IMR-90 (cell line): ENCODE measurements at regions not wholly inside any gene's neighbourhood (a gene's known extent, or its start where the extent isn't known, plus 50 kb on each side); places are given as distances from the start of the nearest gene placed in this dataset.

Source experiments
- ATAC-seq: fragments of 200-7000 bp; cut with Tn5 transposase; 2 replicates; pipeline ENCODE4 v1.9.1; 2020; ENCODE audit warnings: low read depth, mild to moderate bottlenecking, moderate library complexity
- BruUV-seq: library from RNA; stranded (reverse); fragments of 400-500 nt; replicated peaks from 2 replicates; lab custom pipeline; 2021; lab: Mats Ljungman, UMichigan
- CTCF ChIA-PET: fragments of 300-600 bp; formaldehyde crosslinking; extraction: SDS; loops from one replicate; lab custom pipeline; 2021; ENCODE audit warnings: antibody characterized with exemption; lab: Yijun Ruan, JAX
- POLR2A ChIA-PET: fragments of 300-600 bp; sonication (Branson Sonifier 250); formaldehyde crosslinking; loops from one replicate; lab custom pipeline; 2022; ENCODE audit warnings: antibody characterized with exemption; ENCODE audit not compliant: unreplicated experiment; lab: Charles Lee
- DNase-seq: peaks from one replicate; pipeline ENCODE4 v3.0.0; 2013
- H2AFZ ChIP-seq: replicated peaks from 2 replicates; pipeline ENCODE3; 2013; ENCODE audit warnings: low read length, mild to moderate bottlenecking; ENCODE audit not compliant: poor library complexity
- H2AK5ac ChIP-seq: 2 replicates; pipeline ENCODE4 v1.6.1; 2013; ENCODE audit warnings: low read depth, low read length, inconsistent platforms
- H2AK9ac ChIP-seq: replicated peaks from 2 replicates; pipeline ENCODE3; 2013; ENCODE audit warnings: mild to moderate bottlenecking, low read depth, low read length, moderate library complexity; ENCODE audit not compliant: poor library complexity
- H2BK120ac ChIP-seq: 2 replicates; pipeline ENCODE4 v1.6.1; 2013; ENCODE audit warnings: low read depth, low read length, inconsistent platforms
- H2BK15ac ChIP-seq: 3 replicates; pipeline ENCODE4 v1.6.1; 2013; ENCODE audit warnings: low read depth, low read length, inconsistent platforms
- H2BK20ac ChIP-seq: 2 replicates; pipeline ENCODE4 v1.6.1; 2013; ENCODE audit warnings: low read depth, mild to moderate bottlenecking, inconsistent platforms, low read length, moderate library complexity
- H2BK5ac ChIP-seq: 2 replicates; pipeline ENCODE4 v1.6.1; 2013; ENCODE audit warnings: mild to moderate bottlenecking, low read depth, low read length, inconsistent platforms; ENCODE audit not compliant: poor library complexity, severe bottlenecking
- H3K14ac ChIP-seq: replicated peaks from 2 replicates; pipeline ENCODE4 v1.6.1; 2013; ENCODE audit warnings: low read depth, low read length, inconsistent platforms
- H3K18ac ChIP-seq: 2 replicates; pipeline ENCODE4 v1.6.1; 2013; ENCODE audit warnings: low read depth, low read length, control low read depth
- H3K23ac ChIP-seq: 2 replicates; pipeline ENCODE4 v1.6.1; 2013; ENCODE audit warnings: low read depth, low read length, inconsistent platforms
- H3K27ac ChIP-seq: 2 replicates; pipeline ENCODE4 v1.5.1; 2013; ENCODE audit warnings: mild to moderate bottlenecking, control low read depth, low read length; ENCODE audit not compliant: insufficient read depth
- H3K27me3 ChIP-seq: 2 replicates; pipeline ENCODE4 v1.6.1; 2013; ENCODE audit warnings: low read length; ENCODE audit not compliant: control insufficient read depth, insufficient read depth
- H3K36me3 ChIP-seq: 2 replicates; pipeline ENCODE4 v1.6.1; 2013; ENCODE audit warnings: low read length, mixed read lengths; ENCODE audit not compliant: control insufficient read depth, insufficient read depth
- H3K4ac ChIP-seq: 2 replicates; pipeline ENCODE4 v1.6.1; 2013; ENCODE audit warnings: low read depth, low read length, inconsistent platforms
- H3K4me1 ChIP-seq: 2 replicates; pipeline ENCODE4 v1.6.1; 2013; ENCODE audit warnings: low read length, mixed read lengths; ENCODE audit not compliant: control insufficient read depth, insufficient read depth
- H3K4me2 ChIP-seq: 2 replicates; pipeline ENCODE4 v1.6.1; 2013; ENCODE audit warnings: low read depth, mild to moderate bottlenecking, control low read depth, low read length, moderate library complexity
- H3K4me3 ChIP-seq: 2 replicates; pipeline ENCODE4 v1.5.1; 2013; ENCODE audit warnings: low read depth, mild to moderate bottlenecking, control low read depth, low read length, moderate library complexity; ENCODE audit not compliant: insufficient read depth
- H3K56ac ChIP-seq: 2 replicates; pipeline ENCODE4 v1.6.1; 2013; ENCODE audit warnings: low read length, inconsistent platforms; ENCODE audit not compliant: insufficient read depth; ENCODE audit errors: extremely low read depth
- H3K79me1 ChIP-seq, 2 experiments: 2 replicates each; pipeline ENCODE4 v1.6.1; 2013; ENCODE audit warnings: low read length in 2 of 2, inconsistent platforms in 1 of 2, low read depth in 1 of 2
- H3K9ac ChIP-seq: 2 replicates; pipeline ENCODE4 v1.6.1; 2013; ENCODE audit warnings: low read depth, low read length, control low read depth
- H3K9me1 ChIP-seq: 2 replicates; pipeline ENCODE4 v1.6.1; 2013; ENCODE audit warnings: low read length, inconsistent platforms; ENCODE audit not compliant: insufficient read depth
- H3K9me3 ChIP-seq: 2 replicates; pipeline ENCODE4 v1.6.1; 2013; ENCODE audit warnings: low read length; ENCODE audit not compliant: control insufficient read depth, insufficient read depth
- H4K20me1 ChIP-seq: 2 replicates; pipeline ENCODE4 v1.6.1; 2013; ENCODE audit warnings: low read length, inconsistent platforms; ENCODE audit not compliant: insufficient read depth
- H4K5ac ChIP-seq: 2 replicates; pipeline ENCODE4 v1.6.1; 2013; ENCODE audit warnings: mild to moderate bottlenecking, low read depth, low read length, control low read depth
- H4K8ac ChIP-seq, 2 experiments: 2 replicates each; pipeline ENCODE4 v1.6.1; 2013; ENCODE audit warnings: low read depth in 2 of 2, low read length in 2 of 2, control low read depth in 1 of 2, inconsistent platforms in 1 of 2
- H4K91ac ChIP-seq: 2 replicates; pipeline ENCODE4 v1.6.1; 2013; ENCODE audit warnings: low read depth, low read length, inconsistent platforms; ENCODE audit not compliant: insufficient read depth
- BHLHE40 ChIP-seq: fragments of 150-350 bp; IDR thresholded peaks from 2 replicates; pipeline ENCODE4 v1.6.1; 2016; ENCODE audit warnings: mild to moderate bottlenecking, low read depth, low read length
- CEBPB ChIP-seq: IDR thresholded peaks from 2 replicates; pipeline ENCODE4 v1.6.1; 2012; ENCODE audit warnings: low read depth, low read length, improper control_type of control experiment
- FOS ChIP-seq: fragments of 150-350 bp; IDR thresholded peaks from 2 replicates; pipeline ENCODE4 v1.6.1; 2016; ENCODE audit warnings: low read depth, low read length
- MAFK ChIP-seq: IDR thresholded peaks from 2 replicates; pipeline ENCODE4 v1.6.1; 2012; ENCODE audit warnings: low read depth, low read length, improper control_type of control experiment
- MAZ ChIP-seq: IDR thresholded peaks from 2 replicates; pipeline ENCODE4 v1.6.1; 2012; ENCODE audit warnings: low read depth, mild to moderate bottlenecking, low read length, improper control_type of control experiment, moderate library complexity, borderline replicate concordance
- MXI1 ChIP-seq: IDR thresholded peaks from 2 replicates; pipeline ENCODE4 v1.6.1; 2012; ENCODE audit warnings: low read depth, mild to moderate bottlenecking, low read length, moderate library complexity, borderline replicate concordance
- NFE2L2 ChIP-seq: fragments of 150-350 bp; IDR thresholded peaks from 2 replicates; pipeline ENCODE4 v1.6.1; 2016; ENCODE audit warnings: low read depth, mild to moderate bottlenecking, low read length
- POLR2A ChIP-seq: IDR thresholded peaks from 2 replicates; pipeline ENCODE4 v1.6.1; 2012; ENCODE audit warnings: mild to moderate bottlenecking, low read depth, low read length
- RAD21 ChIP-seq: IDR thresholded peaks from 2 replicates; pipeline ENCODE4 v1.6.1; 2012; ENCODE audit warnings: low read length, improper control_type of control experiment
- RCOR1 ChIP-seq: IDR thresholded peaks from 2 replicates; pipeline ENCODE4 v1.6.1; 2012; ENCODE audit warnings: mild to moderate bottlenecking, low read length, improper control_type of control experiment; ENCODE audit not compliant: insufficient replicate concordance
- RFX5 ChIP-seq: IDR thresholded peaks from 2 replicates; pipeline ENCODE4 v1.8.0; 2012; ENCODE audit warnings: low read depth, mild to moderate bottlenecking, low read length, moderate library complexity
- SMC3 ChIP-seq: fragments of 150-350 bp; IDR thresholded peaks from 2 replicates; pipeline ENCODE4 v1.6.1; 2016; ENCODE audit warnings: low read depth, mild to moderate bottlenecking, antibody characterized with exemption, low read length, moderate library complexity
- WGBS, 2 experiments: methylation state at CpG; one replicate each; pipeline versions ENCODE4 v1.1.5 to v1.1.7; 2013; ENCODE audit warnings: missing lambda C conversion rate in 2 of 2; ENCODE audit not compliant: insufficient read length in 1 of 2; ENCODE audit errors: extremely low coverage in 2 of 2; 5-methylcytosine and 5-hydroxymethylcytosine counted together
- dilution Hi-C: fragments of 300-500 bp; cut with HindIII; formaldehyde crosslinking; loops from one replicate; pipeline ENCODE4 v1.14.3; 2018; ENCODE audit warnings: low sequenced_read_pairs; ENCODE audit not compliant: unreplicated experiment
- in situ Hi-C: fragments of 300-500 bp; cut with MboI; formaldehyde crosslinking; loops from 3 replicates; pipeline ENCODE4 v1.14.3; 2019; ENCODE audit warnings: low sequenced_read_pairs, inconsistent platforms, mixed read lengths
- intact Hi-C: fragments of 100-400 bp; cut with micrococcal nuclease; formaldehyde crosslinking; loops from 2 replicates; pipeline ENCODE4 v1.10.0; 2022
- TF ChIP-seq, protein P1 (sequence below): fragments of 150-350 bp; IDR thresholded peaks from 2 replicates; pipeline ENCODE4 v1.6.1; 2016; ENCODE audit warnings: low read depth, mild to moderate bottlenecking, low read length, moderate library complexity, borderline replicate concordance
- TF ChIP-seq, protein P2 (sequence below): conservative IDR thresholded peaks from 2 replicates; pipeline ENCODE4 v1.5.1; 2012; ENCODE audit warnings: mild to moderate bottlenecking, low read depth, low read length, improper control_type of control experiment
- TF ChIP-seq, protein P3 (sequence below): fragments of 150-350 bp; IDR thresholded peaks from 2 replicates; pipeline ENCODE4 v1.6.1; 2017; ENCODE audit warnings: mild to moderate bottlenecking, antibody characterized with exemption, low read length, low read depth

DNA sequence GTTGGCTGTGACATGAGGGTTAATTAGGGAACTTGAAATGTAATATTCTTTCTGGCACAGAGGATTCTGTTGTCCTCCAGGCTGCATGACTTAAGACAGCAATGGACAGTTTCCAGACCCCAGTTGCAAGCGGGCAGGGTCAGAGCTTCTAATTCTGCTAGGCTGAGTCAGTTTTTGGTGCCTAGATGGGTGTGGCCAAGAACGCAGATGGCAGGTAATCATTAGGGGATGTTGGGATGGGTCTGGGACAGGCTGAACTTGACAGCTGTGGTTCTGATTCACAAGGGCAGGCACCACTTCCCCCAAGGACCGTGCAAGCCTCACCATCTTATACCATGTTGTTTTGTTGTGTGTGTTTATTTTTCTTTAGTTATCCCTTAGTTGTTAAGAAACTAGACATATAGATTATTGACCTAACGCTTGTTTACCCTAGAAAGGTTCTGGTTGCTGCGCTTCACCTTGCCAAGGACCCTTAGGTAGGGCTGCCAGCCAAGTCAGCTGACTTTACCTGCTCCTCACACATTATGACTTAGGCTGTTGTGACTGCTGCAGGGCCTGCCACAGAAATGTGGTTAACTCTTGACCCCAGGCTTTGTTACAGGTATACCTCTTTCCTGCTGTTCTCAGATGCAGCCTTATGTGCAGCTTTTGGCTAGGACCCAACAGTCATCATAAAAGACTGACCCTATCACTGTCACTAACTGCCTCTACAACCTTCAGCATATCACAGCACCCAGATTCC, 117.7 kb upstream of the KLF12 start:
- CTCF ChIA-PET, result no interaction called here
- Histone ChIP-seq H4K20me1 (no peaks in the 10 kb centered on the region), H2BK5ac (no peak overlapping the region), H2AK5ac (peak overlapping the region; percentile 66; the same call in 1 of the 2 replicates), H4K5ac (no peak overlapping the region), H2AK9ac (peak overlapping the region; percentile 33), H3K4ac (0 out of 2 replicates have a peak overlapping the region, but pooled peaks have one; percentile 12), H2BK120ac (peak overlapping the region; percentile 1), H3K9me3 (peaks cover 3% of the 10 kb centered on the region; the same call in 1 of the 2 replicates), H3K9me1 (0 out of 2 replicates have a peak, but pooled peaks cover 3% of the 10 kb centered on the region), H3K4me1 (peaks cover 6% of the 10 kb centered on the region; the same call in 1 of the 2 replicates), H3K27ac (no peak overlapping the region), H3K4me3 (no peak overlapping the region), H3K18ac (peak overlapping the region; percentile 45; the same call in 1 of the 2 replicates), H3K56ac (no peak overlapping the region), H3K27me3 (no peaks in the 10 kb centered on the region), H3K4me2 (no peak overlapping the region), H3K36me3 (no peaks in the 10 kb centered on the region), H4K8ac (no peak overlapping the region), H3K79me1 (no peaks in the 10 kb centered on the region), H4K91ac (no peak overlapping the region), H3K23ac (no peak overlapping the region), H2BK15ac (0 out of 3 replicates have a peak overlapping the region, but pooled peaks have one; percentile 2), H3K9ac (no peak overlapping the region), H2BK20ac (peak overlapping the region; percentile 66), H3K14ac (no peak overlapping the region; the same call in 1 of the 2 replicates), H2AFZ (peak overlapping the region; percentile 16)
- POLR2A ChIA-PET, result no interaction called here
- no TSS peak for BruUV-seq
- in situ Hi-C loops, result no loop called here
- DNase-seq (no peak), ATAC-seq (no peak)
- intact Hi-C loops, result no loop called here
- no CpG with 5 or more reads among the region's 5 CpGs for WGBS, 2 experiments
- dilution Hi-C loops, result no loop called here
- TF ChIP-seq SMC3 (no peak), RAD21 (no peak), RCOR1 (no peak), MXI1 (no peak), BHLHE40 (no peak), MAZ (no peak), FOS (no peak), CEBPB (no peak), MAFK (no peak), RFX5 (no peak), NFE2L2 (no peak), POLR2A (no peak)
- TF ChIP-seq, protein P1, sequence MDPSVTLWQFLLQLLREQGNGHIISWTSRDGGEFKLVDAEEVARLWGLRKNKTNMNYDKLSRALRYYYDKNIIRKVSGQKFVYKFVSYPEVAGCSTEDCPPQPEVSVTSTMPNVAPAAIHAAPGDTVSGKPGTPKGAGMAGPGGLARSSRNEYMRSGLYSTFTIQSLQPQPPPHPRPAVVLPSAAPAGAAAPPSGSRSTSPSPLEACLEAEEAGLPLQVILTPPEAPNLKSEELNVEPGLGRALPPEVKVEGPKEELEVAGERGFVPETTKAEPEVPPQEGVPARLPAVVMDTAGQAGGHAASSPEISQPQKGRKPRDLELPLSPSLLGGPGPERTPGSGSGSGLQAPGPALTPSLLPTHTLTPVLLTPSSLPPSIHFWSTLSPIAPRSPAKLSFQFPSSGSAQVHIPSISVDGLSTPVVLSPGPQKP, result no peak
- TF ChIP-seq, protein P2, sequence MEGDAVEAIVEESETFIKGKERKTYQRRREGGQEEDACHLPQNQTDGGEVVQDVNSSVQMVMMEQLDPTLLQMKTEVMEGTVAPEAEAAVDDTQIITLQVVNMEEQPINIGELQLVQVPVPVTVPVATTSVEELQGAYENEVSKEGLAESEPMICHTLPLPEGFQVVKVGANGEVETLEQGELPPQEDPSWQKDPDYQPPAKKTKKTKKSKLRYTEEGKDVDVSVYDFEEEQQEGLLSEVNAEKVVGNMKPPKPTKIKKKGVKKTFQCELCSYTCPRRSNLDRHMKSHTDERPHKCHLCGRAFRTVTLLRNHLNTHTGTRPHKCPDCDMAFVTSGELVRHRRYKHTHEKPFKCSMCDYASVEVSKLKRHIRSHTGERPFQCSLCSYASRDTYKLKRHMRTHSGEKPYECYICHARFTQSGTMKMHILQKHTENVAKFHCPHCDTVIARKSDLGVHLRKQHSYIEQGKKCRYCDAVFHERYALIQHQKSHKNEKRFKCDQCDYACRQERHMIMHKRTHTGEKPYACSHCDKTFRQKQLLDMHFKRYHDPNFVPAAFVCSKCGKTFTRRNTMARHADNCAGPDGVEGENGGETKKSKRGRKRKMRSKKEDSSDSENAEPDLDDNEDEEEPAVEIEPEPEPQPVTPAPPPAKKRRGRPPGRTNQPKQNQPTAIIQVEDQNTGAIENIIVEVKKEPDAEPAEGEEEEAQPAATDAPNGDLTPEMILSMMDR, result no peak
- TF ChIP-seq, protein P3, sequence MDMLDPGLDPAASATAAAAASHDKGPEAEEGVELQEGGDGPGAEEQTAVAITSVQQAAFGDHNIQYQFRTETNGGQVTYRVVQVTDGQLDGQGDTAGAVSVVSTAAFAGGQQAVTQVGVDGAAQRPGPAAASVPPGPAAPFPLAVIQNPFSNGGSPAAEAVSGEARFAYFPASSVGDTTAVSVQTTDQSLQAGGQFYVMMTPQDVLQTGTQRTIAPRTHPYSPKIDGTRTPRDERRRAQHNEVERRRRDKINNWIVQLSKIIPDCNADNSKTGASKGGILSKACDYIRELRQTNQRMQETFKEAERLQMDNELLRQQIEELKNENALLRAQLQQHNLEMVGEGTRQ, result no peak
